ENCODE measurements at regions not wholly inside any gene's neighbourhood (a gene's known extent, or its start where the extent isn't known, plus 50 kb on each side); places are given as distances from the start of the nearest gene placed in this dataset.

DNA sequence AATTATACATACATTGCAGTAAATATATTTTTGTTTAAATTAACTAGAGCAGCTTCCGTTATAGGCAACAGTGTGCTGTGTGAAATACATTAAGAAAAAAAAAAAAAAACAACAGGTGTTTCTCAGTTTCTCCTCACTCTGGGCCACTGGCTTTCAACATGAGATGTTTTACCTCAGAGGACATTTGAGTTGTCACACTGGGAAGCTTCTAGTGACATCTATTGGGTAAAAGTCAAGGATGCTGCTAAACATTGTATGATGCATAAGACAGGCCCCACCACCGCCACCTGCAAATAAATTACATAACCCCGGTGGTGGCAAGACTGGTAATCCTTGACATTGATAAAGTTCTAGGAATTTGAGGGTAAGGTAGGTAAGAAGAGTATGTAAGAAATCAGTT lies 1512.2 kb downstream of the C4orf33 start:
- TF ChIP-seq CTCF (IDR thresholded peaks at IDR 0.05; ENCODE audit: poor library complexity, severe bottlenecking) (no peak), EZH2 (IDR thresholded peaks at IDR 0.05; ENCODE audit: borderline replicate concordance, insufficient read depth, low read length, poor library complexity, severe bottlenecking) (no peak), EP300 (conservative IDR thresholded peaks at IDR 0.05; ENCODE audit: poor library complexity, severe bottlenecking) (no peak), POLR2AphosphoS5 (IDR thresholded peaks at IDR 0.05) (no peak), SMC3 (conservative IDR thresholded peaks at IDR 0.05; ENCODE audit: poor library complexity) (no peak), TAF1 (IDR thresholded peaks at IDR 0.05; ENCODE audit: low read depth) (no peak), RAD21 (conservative IDR thresholded peaks at IDR 0.05) (no peak), REST (IDR thresholded peaks at IDR 0.05; ENCODE audit: borderline replicate concordance) (no peak), MXI1 (conservative IDR thresholded peaks at IDR 0.05; ENCODE audit: poor library complexity, severe bottlenecking) (no peak)

Data from neural cell (in vitro differentiated cells).